ENCODE measurements at regions not wholly inside any gene's neighbourhood (a gene's known extent, or its start where the extent isn't known, plus 50 kb on each side); places are given as distances from the start of the nearest gene placed in this dataset.
"Not testable (repeated sequence)": the region's sequence is repeated elsewhere in the genome, so short reads cannot be mapped to it uniquely, and the experiment has no call there.

GRCh38 chr4:189128341-189128740 lies 812.3 kb upstream of the FRG1 start:
- no peak for DNase-seq

DNA sequence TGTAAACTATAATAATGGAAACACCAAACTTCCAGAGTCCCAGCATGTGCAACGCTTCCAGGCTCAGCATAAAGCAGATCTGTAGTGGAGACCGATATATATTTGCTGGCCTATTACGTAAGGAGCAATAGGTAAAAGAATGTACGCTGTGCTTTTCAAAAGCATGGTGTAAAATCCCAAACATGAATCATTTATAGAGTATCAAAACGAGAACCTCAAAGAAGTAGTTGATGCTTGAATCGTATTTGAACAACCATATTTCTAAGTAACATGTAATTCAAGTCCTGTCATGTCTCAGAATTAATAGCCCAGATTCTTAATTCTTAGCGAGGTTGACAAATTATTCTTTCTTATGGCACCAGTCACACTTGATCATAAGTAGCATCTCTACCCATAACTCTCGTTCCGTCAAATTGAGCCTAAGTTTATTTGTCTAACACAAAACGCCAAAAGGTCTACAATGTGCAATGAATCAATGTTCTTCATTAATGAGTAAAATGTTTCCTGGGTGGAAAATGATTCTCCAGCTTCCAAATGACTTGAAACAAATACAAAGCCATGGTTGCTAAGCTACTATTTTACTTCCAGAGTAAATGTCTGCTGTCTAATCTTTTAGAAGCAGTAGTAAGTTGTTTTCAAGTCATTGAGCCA lies 811.5 kb upstream of the FRG1 start:
- DNase-seq = no peak

DNA sequence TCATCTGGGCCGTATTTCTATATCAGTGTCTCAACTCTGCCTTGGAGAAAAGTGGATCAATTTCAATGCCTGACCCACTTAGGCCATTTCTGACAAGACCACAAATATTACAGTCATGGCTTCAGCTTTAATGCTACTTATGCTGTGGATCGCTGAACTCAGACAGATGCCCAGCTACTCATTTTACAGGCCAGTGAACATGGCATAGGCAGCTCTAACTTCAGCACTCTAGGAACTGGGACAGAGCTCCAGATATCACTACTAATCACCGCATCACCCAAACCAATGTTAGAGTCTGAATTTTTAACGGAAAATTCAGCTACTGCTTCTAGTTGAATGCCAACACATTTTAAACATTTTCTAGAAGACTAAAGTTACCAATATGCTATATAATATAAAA lies 809.6 kb upstream of the FRG1 start:
- DNase-seq = no peak

- no peak for DNase-seq
These were observed 804.2 kb upstream of the FRG1 start for GRCh38 chr4:189136462-189136861.

DNA sequence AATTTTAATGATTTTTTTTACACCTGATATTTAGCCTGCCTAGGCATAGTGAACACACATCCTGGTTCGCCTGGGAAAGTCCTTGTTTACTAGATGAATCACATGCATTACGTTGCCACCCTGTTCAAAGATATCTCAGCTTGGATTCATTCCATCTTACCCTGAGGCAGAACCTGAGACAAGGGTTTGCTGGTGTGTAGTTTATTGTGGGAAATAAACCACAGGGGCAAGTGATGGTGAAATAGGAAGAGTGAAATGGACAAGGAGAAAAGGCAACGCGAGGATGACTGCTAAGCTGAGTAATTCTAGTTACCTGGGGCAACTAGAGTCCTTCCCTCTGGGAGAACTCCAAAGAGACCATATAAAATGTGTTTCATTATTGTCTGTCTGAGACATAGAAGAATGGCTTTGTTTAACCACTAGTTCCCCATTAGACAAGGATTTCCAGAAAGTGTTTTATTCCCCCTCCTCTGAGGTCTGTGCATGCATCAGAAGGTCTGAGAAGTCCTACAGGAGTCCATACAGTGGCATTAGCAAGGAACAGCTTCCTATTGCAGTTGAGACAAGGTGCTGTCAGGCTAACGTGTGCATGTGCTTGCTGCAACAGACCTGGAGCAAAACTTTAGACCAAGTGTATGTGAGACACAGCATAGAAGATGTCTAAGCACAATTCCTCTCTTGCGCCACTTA lies 797.3 kb upstream of the FRG1 start:
- no peak for DNase-seq

DNA sequence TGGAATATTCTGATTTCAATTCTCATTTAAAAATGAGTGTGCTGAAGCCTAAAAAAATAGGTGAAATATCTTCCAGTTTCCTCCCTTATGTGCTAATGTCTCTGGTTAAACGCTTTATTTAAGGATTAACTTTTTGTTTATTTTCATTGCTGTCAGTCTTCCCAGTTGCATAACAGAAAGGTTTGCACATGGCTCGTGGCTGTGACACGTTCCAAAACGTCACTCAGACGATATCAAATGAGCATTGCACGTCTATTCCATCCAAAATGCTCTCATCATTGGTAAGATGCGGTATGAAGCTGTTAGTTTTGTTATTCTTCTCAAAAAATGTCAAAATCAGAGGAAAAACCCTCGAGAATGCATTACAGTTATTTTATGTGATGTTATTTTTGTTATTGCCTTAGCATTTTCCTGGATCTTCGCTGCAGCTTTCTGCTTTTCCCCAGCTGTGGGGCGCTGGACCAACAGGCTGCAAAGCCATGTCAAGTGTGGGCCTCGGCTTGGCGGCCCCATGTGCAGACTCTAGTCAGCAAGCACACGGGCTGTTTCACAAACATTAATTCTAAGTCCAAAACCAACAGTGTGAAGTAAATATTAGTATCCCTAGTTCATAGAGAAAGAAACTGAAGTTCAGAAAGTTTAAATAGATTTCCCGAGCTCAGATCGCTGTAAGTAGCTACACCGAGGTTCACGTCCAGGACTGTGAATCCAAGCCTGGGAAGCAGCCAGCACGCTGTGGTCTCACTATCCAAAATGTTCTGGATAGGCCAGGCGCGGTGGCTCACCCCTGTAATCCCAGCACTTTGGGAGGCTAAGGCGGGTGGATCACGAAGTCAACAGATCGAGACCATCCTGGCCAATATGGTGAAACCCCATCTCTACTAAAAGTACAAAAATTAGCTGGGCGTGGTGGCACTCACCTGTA lies 793.4 kb upstream of the FRG1 start:
- no peak for DNase-seq

DNA sequence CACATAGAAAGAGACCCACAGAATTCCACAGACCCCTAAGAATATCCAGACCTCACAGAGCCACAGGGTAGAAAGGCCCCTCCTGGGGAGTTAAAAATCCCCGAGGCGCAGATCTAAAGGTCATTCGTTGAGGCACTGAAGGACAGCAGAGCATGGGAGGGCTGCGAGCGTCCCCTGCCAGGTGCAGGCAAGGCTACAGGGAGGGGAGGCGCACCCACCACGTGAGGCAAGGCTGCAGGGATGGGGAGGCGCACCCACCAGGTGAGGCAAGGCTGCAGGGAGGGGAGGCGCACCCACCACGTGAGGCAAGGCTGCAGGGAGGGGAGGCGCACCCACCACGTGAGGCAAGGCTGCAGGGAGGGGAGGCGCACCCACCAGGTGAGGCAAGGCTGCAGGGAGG lies 785.6 kb upstream of the FRG1 start:
- not testable (repeated sequence) for DNase-seq

DNA sequence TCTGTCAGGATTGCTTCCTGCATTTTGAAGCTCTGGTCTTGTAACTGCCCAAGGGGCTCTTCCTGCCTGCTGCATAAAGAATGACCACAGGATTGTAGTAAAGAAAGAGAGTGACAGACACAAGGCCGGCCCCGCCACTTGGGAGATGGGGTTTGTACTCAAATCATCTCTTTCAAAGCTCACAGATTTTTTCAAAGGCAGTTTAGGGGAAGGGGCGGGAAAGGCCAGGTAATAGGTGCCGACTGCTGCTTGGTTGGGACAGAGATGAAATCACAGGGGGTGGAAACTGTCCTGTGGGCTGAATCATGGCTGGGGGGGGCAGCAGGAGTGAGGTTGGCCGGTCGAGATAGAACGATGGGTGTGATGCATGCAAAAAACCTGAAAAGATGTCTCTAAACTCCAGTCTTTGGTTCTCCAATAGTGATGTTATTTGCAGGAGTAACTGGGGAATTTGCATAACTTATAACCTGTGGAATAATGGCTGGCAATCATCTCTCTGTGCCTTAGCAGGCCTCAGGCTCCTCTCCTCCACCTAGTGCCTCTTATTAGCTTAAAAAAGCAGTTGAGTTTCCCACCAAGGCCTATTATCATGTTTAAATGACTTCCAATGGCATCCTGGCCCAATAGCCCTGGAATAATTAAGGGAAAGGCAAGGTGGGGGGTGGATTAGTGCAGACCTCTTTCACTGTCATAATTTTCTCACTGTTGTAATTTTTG lies 778.4 kb upstream of the FRG1 start:
- DNase-seq = no peak

GRCh38 chr4:189162888-189163287 lies 777.8 kb upstream of the FRG1 start:
- no peak for DNase-seq

DNA sequence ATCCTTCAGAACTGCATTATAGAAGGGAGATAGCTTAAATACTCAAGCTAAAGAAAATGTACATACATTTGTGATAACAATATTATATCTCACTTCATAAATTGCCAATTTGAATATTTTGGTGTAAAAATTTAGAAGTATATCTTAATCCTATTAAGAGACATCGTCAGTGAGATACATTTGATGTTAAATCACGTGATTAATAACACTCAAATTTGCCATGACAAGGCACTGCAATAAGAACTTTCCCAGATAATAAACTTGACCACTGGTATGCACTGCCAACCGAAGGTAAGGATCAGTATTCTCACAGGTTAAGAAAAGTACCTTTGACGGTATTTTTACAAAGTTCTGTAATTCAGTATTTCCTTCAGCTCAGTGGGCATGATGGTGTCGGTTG lies 764.7 kb upstream of the FRG1 start:
- DNase-seq = no peak

DNA sequence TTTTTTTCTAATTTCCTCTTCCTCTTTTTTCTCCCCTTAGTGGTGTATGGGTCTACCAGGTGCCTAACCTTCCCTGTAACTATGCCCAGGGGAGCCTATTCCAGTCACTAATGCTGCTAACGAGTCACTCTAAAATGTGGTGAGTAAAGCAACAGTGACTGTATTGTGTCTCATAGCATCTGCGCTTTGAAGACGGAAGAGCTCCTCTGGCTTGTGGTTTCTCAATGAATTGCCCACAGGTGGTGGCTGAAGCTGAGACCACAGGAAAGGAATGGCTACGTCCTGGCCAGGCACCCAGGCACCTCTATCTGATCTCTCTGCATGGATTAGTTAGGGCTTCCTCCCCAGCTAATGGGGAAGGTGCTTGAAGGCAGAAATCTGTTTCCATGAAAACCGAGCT lies 763.5 kb upstream of the FRG1 start:
- no peak for DNase-seq

DNA sequence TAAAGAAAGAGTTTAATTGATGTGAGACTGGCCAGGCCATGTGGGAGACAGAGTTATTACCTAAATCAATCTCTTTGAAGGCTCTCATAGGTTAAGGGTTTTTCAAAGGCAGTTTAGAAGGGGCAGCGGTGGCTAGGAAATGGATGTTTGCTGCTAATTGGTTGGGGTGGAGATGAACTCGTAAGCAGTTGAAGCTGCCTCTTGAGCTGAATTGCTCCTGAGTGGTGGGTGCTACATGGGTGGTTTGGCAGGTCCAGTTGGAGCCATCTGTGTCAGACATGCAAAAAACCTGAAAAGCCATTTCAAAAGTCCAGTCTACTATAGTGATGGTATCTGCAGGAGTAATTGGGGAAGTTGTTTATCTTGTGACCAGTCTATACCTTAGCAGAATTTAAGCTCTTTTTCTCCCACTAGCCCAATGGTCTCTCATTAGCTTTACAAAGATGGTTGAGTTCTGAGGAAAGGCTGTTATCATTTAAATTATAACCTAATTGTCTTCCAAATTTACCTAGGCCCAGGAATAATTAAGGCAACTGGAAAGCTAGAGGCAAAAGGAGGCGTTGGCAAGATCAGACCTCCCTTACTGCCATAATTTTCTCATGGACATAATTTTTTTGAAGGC lies 762.4 kb upstream of the FRG1 start:
- DNase-seq = no peak

GRCh38 chr4:189185810-189186432 lies 754.8 kb upstream of the FRG1 start:
- DNase-seq = no peak

GRCh38 chr4:189187531-189188052 lies 753.1 kb upstream of the FRG1 start:
- DNase-seq = no peak

DNA sequence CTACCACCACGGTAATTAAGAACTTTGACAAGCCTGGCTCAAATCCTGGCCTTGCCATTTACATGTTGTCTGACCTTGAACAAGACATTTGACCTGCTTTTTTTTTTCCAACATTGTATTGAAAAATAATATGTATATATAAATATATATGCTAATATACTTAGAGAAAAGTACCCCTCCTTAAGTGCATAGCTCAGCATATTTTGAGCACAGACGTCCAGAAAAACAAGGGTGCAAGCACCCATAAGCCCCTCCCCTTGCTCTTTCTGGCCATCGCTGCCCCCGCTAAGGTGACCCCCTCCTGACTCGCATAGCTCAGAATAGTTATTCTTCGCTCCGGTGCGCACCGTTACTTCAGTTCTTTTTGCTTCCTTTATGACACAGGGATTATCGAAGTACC lies 742.0 kb upstream of the FRG1 start:
- DNase-seq = no peak

DNA sequence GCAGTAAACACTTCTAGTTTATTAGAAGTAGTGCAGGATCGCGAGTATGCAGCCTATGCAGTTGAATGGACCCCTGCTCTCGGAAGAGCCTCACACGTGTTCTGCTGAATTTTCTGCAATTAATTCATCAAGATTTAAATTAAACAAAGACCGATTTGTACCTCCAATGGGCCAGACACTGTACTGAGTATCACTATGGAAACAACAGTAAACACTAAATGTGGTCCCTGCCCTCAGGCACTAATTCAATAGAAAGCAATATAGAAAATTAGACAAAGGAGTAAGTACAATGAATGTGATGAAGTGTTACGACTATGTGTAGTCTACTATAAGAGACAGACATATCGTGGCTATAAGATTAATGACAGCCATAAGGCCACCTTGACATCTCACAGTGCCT lies 740.3 kb upstream of the FRG1 start:
- DNase-seq = no peak

GRCh38 chr4:189202182-189202868 lies 738.3 kb upstream of the FRG1 start:
- no peak for DNase-seq

GRCh38 chr4:189202869-189203271 lies 737.8 kb upstream of the FRG1 start:
- no peak for DNase-seq

DNA sequence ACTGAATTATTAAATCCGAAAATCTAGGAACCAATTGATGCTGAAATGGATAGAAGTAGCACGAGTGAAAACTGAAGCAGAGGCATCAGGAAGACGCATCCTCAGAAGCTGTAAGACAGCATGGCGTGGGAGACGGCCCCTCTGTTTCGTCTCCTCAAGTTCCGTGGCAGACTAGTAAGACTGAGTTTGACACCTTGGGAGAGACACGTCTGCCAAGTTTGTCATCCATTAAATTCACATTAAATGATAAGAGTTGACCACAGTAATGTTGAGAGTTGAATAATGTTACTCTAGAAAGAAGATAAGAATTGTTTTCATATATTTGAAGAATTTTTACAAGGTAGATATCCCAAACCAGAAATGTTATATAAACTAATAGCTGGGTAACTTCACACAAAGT lies 736.1 kb upstream of the FRG1 start:
- DNase-seq = no peak

- DNase-seq = no peak
These were observed 733.7 kb upstream of the FRG1 start for GRCh38 chr4:189206953-189207352.

- DNase-seq = no peak
These were observed 732.8 kb upstream of the FRG1 start for GRCh38 chr4:189207872-189208271.
